PC-3 (cell line): ENCODE measurements at regions not wholly inside any gene's neighbourhood (a gene's known extent, or its start where the extent isn't known, plus 50 kb on each side); places are given as distances from the start of the nearest gene placed in this dataset.

Experiments used
- EZH2phosphoT487 ChIP-seq: fragments of 300-600 bp; sonication (generic); IDR thresholded peaks from 2 replicates; pipeline ENCODE4 v1.6.1; 2018; ENCODE audit warnings: mild to moderate bottlenecking, antibody characterized with exemption, low read length, borderline replicate concordance
- TF ChIP-seq, protein P1 (sequence below): fragments of 300-600 bp; sonication (generic); conservative IDR thresholded peaks from 2 replicates; pipeline ENCODE4 v1.5.1; 2017; ENCODE audit warnings: antibody characterized with exemption, low read depth, mild to moderate bottlenecking, low read length

- TF ChIP-seq, protein P1, sequence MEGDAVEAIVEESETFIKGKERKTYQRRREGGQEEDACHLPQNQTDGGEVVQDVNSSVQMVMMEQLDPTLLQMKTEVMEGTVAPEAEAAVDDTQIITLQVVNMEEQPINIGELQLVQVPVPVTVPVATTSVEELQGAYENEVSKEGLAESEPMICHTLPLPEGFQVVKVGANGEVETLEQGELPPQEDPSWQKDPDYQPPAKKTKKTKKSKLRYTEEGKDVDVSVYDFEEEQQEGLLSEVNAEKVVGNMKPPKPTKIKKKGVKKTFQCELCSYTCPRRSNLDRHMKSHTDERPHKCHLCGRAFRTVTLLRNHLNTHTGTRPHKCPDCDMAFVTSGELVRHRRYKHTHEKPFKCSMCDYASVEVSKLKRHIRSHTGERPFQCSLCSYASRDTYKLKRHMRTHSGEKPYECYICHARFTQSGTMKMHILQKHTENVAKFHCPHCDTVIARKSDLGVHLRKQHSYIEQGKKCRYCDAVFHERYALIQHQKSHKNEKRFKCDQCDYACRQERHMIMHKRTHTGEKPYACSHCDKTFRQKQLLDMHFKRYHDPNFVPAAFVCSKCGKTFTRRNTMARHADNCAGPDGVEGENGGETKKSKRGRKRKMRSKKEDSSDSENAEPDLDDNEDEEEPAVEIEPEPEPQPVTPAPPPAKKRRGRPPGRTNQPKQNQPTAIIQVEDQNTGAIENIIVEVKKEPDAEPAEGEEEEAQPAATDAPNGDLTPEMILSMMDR, result no peak
- TF ChIP-seq EZH2phosphoT487, result no peak
These were observed 1756.0 kb downstream of the C4orf33 start for GRCh38 chr4:130851932-130852331.
